ENCODE measurements at regions not wholly inside any gene's neighbourhood (a gene's known extent, or its start where the extent isn't known, plus 50 kb on each side); places are given as distances from the start of the nearest gene placed in this dataset.

- no peak for DNase-seq (ENCODE audit: low spot score)
Observed at GRCh38 chr2:146814971-146815370, 1029.9 kb upstream of the ACVR2A start.

GRCh38 chr2:146807568-146808168, 1037.2 kb upstream of the ACVR2A start:
- DNase-seq (ENCODE audit: low spot score): no peak

DNA sequence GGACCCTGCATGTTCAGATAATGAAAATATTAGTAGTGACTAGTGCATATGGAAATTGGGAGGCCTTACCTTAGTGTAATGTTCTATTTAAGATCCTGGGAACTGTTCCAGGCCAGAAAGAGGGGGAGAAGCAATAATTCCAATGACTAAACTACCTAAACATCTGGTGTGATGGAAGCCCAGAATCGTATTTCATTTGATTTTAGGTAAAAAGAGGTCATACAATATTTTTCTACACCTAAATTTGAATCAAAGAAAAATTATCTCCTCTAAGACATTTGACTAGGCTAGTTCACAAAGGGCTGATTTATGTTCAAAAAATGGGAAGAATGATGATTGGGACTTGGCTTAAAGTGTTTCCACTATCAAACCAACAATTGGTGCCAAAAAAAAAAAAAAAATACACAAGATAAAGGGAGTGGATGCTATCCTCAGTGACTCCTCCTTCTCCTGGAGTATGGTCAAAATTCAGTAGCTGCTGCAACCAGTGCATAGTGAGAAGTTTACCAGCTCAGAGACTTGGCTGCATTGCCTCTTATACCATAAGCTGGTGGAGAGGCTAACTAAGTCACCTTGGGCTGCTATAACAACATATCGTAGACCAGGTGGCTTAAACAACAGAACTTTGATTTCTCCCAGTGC, 1038.3 kb upstream of the ACVR2A start:
- no peak for DNase-seq (ENCODE audit: low spot score)

- no peak for DNase-seq (ENCODE audit: low spot score)
Observed at GRCh38 chr2:146804288-146804687, 1040.5 kb upstream of the ACVR2A start.

DNA sequence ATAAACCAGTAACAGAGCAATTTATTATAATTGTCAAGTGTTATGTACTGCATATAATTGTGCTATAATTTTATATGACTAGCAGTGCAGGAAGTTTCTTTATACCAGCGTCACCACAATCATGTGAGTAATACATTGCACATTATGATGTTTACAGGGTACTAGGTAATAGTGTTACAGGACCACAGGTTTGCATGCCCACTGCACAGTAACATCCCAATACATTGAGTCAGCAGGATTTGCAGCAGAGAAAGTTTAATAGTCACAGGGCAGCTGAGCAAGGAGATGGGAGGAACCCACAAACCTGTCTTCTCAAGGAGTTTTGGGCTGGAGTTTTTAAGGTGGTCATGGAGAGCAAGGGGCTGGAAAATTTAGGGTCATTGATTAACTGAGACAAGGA, 1042.9 kb upstream of the ACVR2A start:
- no peak for DNase-seq (ENCODE audit: low spot score)

GRCh38 chr2:146786396-146786795, 1058.4 kb upstream of the ACVR2A start:
- DNase-seq (ENCODE audit: low spot score): no peak

DNA sequence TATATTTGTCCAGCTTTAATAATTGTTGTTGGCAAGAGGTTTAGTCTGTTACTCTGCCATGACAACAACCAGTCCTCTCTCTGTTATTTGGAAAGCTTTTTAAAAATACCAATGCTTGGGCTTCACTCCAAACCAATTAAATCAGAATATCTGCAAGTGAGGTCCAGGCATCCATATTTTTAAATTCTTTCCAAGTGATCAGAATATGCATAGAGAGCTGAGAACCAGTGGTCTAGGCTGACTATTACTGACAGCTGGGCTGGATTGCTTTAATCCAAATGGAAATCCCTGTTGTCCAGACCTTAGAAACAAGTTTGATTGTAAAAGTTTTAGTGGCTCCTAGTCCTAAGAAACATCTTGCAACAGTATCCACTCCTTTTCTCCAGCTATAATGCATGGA, 1059.7 kb upstream of the ACVR2A start:
- DNase-seq (ENCODE audit: low spot score): no peak

DNA sequence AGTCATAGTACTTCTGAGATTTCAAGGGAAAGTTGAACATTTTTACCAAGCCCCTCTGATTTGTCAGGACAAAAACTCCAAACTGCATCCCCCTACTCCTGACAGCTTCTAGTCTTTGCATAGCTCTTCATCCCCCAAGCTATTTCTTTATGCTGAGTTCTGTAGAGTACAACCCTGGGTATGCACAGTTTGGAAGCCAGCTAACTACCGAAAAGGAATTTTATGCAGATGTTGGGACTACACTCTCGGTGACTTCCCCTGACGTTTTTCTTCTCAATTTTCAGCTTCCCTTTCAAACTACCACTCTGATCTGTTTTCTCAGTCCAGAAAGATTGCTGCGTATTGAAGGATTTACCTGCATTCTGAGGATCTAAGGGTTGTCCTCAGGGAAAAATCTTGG, 1060.2 kb upstream of the ACVR2A start:
- no peak for DNase-seq (ENCODE audit: low spot score)

GRCh38 chr2:146777181-146777580, 1067.6 kb upstream of the ACVR2A start:
- DNase-seq (ENCODE audit: low spot score): no peak

DNA sequence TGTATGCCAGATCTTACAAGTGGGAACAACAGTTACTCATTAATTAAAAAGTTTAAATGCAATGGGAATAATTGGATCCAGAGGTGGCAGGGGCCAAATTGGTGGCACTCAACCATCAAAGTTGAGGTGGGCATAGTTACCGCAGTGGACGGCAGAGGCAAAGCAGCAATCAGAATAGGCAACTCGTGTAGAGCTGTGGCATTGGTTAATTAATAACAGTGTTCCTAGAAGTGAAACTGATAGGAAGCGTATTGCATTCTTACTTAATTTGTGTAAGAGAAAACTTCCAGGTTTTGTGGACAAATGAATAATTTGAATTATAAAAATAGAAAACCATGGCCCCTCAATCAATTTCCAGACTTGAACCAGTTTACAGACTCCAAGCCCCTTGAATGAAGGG, 1068.2 kb upstream of the ACVR2A start:
- no peak for DNase-seq (ENCODE audit: low spot score)

GRCh38 chr2:146771531-146771930, 1073.3 kb upstream of the ACVR2A start:
- no peak for DNase-seq (ENCODE audit: low spot score)

DNA sequence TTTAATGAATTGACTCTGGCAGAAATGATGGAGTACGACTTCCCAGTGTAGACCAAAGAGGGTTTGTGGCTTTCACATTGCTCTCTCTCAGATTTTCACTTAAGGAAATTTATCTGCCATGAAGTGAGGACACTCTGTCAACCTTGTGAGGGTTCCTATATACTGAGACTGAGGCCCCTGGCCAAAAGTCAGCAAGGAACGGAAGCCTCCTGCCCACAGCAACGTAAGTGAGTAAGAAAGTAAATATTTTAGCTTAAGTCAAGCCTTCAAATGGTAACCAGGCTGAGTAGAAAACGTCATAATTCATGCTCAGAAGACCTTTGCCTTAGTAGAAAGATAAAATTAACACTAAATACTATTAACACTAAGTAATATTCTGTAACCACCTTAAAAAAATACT, 1080.5 kb upstream of the ACVR2A start:
- no peak for DNase-seq (ENCODE audit: low spot score)

GRCh38 chr2:146762786-146763185, 1082.0 kb upstream of the ACVR2A start:
- DNase-seq (ENCODE audit: low spot score): no peak

GRCh38 chr2:146754606-146755005, 1090.2 kb upstream of the ACVR2A start:
- no peak for DNase-seq (ENCODE audit: low spot score)

DNA sequence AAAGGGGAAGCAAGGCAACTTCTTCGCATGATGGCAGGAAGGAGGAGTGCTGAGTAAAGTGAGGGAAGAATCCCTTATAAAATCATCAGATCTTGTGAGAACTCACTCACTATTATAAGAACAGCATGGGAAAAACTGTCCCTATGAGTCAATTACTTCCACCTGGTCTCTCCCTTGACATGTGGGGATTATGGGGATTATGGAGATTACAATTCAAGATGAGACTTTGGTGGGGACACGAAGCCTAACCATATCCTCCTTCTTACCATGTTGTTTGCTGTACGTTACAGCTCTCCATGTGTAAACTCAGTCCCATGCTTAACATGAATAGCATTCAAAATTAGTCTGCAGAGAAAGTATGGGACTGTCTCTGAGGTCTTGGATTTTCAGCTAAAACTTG, 1096.8 kb upstream of the ACVR2A start:
- DNase-seq (ENCODE audit: low spot score): no peak

DNA sequence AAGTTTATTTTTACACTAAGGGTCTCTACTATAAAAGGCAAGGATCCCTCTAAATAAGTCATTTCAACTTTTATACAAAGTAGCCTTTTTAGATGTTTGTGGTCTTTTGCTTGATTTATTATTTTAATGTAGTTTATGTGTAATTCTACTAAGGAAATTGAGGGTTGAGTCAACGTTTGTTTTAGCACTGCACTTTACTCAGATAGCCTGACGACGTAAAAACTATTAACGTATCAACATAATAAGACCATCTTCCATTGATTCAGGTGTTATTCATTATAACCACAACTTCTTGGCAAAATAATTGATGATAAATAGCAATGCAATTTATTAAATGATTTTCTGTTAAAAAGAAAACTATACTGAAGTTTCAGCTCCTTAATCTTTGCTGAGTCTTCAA, 1103.6 kb upstream of the ACVR2A start:
- DNase-seq (ENCODE audit: low spot score): no peak

GRCh38 chr2:146734821-146735190, 1110.0 kb upstream of the ACVR2A start:
- DNase-seq (ENCODE audit: low spot score): no peak

DNA sequence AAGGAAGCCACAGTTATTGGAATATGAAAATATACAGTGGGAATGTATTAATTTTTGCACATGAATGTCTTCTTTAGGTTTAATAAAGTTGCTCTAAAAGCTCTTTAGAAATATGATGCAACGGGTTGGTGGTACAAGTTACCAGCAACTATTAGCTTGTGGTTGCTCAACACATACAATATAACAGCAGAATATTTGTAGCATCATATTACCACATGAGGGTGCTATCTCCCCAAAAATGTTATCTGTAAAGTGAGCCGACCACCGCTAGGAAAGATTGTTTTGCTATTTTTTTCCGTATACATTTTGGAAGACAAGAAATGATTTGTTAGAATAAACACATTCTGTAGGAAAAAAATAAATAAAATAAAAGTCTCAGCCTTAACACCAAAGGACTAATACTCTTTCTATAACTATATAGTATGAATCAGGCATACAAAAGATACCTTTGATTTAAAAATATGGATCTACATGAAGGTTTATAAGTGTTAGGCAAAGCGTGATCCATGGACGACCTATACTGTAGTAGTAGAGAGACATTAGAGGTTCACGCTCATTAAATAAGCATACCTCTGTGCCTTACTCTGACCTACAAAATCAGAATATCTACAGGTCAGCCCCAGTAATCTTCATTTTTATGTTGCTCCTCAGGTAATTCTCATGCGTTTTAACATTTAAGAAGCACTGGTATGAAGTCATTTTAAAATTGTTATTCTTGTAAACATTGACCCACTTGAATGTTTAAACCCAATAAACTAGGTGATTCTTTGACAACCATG, 1110.6 kb upstream of the ACVR2A start:
- peak; percentile 47 for DNase-seq (ENCODE audit: low spot score)

DNA sequence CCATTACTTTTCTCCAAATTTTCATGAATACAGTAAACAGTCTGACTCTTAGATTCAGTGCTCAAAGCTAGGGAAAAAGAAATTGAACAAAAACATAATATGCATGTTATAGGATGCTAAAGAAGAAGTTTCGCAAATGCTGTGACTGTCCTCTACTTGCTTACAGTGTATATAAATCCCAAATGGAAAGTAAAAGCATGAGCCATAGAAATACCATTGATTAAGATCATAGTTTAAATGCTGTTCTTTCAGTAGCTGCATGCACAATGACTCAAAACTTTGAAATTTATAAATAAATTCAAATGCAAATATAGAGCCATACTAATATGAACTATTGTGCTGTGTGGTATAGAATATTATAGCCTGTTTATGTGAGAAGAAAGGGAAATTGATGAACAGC, 1113.9 kb upstream of the ACVR2A start:
- DNase-seq (ENCODE audit: low spot score): no peak

DNA sequence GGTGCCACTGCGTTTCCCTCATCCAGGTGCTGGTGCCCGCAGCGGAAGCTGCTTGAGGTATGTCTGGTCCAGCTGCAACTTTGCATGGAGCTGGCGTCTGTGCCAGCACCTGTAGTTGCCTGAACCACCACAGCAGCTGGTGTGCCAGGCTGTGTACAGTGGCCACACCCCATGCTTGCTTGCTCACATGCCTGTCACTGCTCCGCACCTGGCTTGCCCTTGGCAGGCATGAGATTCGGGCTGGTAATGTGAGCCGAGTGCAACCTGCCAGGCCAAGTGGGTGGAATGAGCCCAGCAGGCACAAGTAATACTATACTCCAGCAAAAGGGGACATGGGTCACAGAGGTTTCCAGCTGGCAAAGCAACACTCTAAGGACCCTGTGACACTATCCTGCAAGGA, 1123.3 kb upstream of the ACVR2A start:
- no peak for DNase-seq (ENCODE audit: low spot score)

DNA sequence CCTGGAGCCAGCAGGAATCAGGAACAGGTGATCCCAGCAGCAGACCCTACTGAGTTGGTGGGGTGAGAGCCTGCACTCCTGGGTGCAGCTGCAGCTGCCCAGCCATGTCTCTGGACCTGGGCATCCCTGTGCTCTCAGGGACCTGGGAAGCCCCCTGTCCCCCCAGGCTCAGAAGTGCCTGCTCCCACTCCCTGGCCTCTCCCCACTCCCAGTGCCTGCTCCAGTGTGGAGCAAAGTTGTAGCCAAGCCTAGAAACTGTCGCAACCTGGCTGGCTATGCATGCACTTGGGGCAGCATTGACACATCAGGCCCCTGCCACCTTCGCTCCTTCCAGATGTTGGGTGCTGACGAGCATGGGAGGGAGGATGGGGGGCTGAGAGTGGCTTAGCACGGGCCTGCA, 1124.7 kb upstream of the ACVR2A start:
- DNase-seq (ENCODE audit: low spot score): no peak

- no peak for DNase-seq (ENCODE audit: low spot score)
Observed at GRCh38 chr2:146716591-146716990, 1128.2 kb upstream of the ACVR2A start.

DNA sequence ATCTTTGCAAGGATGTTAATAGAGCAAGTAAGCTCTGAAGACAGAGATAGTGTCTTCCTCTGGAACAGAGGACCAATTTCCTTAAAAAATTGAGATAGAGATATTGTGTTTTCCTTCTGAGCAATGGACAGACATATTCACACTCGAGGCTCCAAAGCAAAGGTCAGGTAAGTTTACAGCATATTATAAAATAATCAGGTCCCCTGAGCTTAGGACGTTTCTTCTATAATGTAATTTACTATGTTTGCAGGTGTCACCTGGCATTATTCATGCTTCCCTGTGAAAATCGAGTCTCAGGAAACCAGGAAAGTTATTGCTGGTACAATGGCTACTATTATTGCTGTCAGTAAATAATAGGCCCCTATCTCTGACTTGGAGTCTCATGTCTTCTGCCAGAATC, 1135.8 kb upstream of the ACVR2A start:
- DNase-seq (ENCODE audit: low spot score): no peak

DNA sequence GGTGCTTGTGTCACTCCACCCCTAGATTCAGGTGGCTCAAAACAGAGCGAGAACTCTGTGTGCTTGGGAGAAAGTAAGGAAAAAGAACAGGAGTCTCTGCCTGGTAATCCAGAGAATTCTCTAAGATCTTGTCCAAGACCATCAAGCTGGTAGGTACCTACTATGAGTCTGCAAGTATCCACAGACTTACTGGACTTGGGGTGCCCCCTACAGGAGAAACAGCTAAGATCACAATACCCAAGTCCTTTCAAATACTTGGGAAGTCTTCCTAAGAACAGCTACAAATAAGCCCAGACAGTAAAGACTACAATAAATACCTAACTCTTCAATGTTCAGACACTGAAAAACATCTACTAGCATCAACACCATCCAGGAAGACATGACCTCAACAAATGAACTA, 1143.6 kb upstream of the ACVR2A start:
- DNase-seq (ENCODE audit: low spot score): no peak
